Daoy (cell line): ENCODE measurements at regions not wholly inside any gene's neighbourhood (a gene's known extent, or its start where the extent isn't known, plus 50 kb on each side); places are given as distances from the start of the nearest gene placed in this dataset.

Experiments used
- DNase-seq: peaks from one replicate; pipeline ENCODE4 v3.0.0-alpha.2; 2015; ENCODE audit warnings: low read depth

DNA sequence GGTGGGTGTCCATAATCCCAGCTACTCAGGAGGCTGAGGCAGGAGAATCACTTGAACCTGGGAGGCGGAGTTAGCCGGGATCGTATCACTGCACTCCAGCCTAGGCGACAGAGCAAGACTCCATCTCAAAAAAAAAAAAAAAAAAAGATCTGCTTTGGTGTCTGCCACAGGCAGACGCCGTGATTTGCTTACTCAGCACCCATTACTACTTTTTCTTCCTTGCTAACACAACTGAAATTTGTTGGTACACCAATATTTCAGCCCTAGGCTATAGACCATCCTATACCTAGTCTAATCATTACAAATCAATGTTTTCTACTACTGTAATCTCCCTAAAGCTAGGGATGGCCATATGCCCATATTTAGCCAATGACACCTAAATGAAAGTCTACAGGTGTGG is 53.5 kb upstream of the PARD3 start:
- no peak for DNase-seq

DNA sequence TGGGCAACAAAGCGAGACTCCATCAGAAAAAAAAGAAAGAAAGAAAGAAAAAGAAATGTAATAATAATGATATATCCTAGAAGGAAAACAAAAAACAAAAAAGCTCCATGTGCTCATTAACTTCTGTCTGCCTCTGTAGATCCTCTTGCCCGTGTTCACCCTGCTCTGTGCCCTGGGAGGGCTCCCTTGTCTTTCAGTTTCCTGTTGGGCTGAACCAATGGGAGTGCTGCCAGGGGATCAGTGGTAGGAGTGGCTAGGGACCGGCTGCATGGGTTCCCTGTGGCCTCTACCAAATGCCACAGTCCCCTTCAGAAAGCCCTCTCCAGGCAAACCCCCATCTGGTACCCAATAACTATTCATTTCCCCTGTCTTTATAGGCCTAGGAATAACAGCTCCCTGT is 51.8 kb upstream of the PARD3 start:
- peak; percentile 21 for DNase-seq
